K562 (cell line): ENCODE measurements at regions not wholly inside any gene's neighbourhood (a gene's known extent, or its start where the extent isn't known, plus 50 kb on each side); places are given as distances from the start of the nearest gene placed in this dataset.

Experiments used
- ATAC-seq: fragments of 200-7000 bp; cut with Tn5 transposase; 3 replicates; pipeline ENCODE4 v1.9.1; 2020; ENCODE audit warnings: moderate library complexity
- BruUV-seq: library from RNA; stranded (reverse); fragments of 400-500 nt; replicated peaks from 2 replicates; lab custom pipeline; 2021; lab: Mats Ljungman, UMichigan
- CTCF ChIA-PET: fragments of 300-600 bp; formaldehyde crosslinking; extraction: SDS; loops from one replicate; lab custom pipeline; 2021; ENCODE audit warnings: low intra/inter-chr PET ratio; lab: Yijun Ruan, JAX
- POLR2A ChIA-PET: fragments of 300-600, 350-650 bp; sonication (Branson Sonifier 250); formaldehyde crosslinking; extraction: SDS; loops from one replicate; lab custom pipeline; 2021; ENCODE audit warnings: antibody characterized with exemption, inconsistent platforms; lab: Yijun Ruan, JAX
- DNase-seq, 4 experiments: peaks; one replicate each; pipeline versions ENCODE4 v3.0.0 to v3.0.0-alpha.2; 2011 to 2018; ENCODE audit warnings: low spot score in 3 of 4, mixed read lengths in 3 of 4; ENCODE audit errors: extremely low read depth in 1 of 4
- FAIRE-seq: peaks from 2 replicates; lab custom pipeline; 2011; peaks lifted over from hg19 to GRCh38; lab: Jason Lieb, UNC
- H2AFZ ChIP-seq: 2 replicates; pipeline ENCODE4 v1.6.0; 2011; ENCODE audit warnings: low read depth, low read length, control low read depth, inconsistent platforms
- H3K27ac ChIP-seq: fragments of 200-600 bp; 3 replicates; pipeline ENCODE4 v1.8.0; 2011; ENCODE audit warnings: low read depth, mild to moderate bottlenecking, control low read depth, inconsistent platforms, low read length, moderate library complexity, mixed read lengths; ENCODE audit errors: extremely low read depth
- H3K27me3 ChIP-seq, 2 experiments: fragments of 300-600 bp in 1 of 2; 2 replicates in 1 of 2; 3 replicates in 1 of 2; pipeline versions ENCODE4 v1.6.0 to v1.8.0; 2011; ENCODE audit warnings: inconsistent platforms in 2 of 2, low read length in 2 of 2, mild to moderate bottlenecking in 1 of 2, mixed read lengths in 1 of 2, moderate library complexity in 1 of 2; ENCODE audit not compliant: control insufficient read depth in 2 of 2, insufficient read depth in 2 of 2
- H3K36me3 ChIP-seq: fragments of 300-600 bp; 3 replicates; pipeline ENCODE4 v1.8.0; 2011; ENCODE audit warnings: mild to moderate bottlenecking, low read length, inconsistent platforms; ENCODE audit not compliant: control insufficient read depth, insufficient read depth
- H3K4me1 ChIP-seq, 2 experiments: fragments of 200-600 bp in 1 of 2; replicated peaks in 1 of 2; 2 replicates in 1 of 2; 3 replicates in 1 of 2; pipeline versions ENCODE4 v1.5.1 to v1.8.0; 2011; ENCODE audit warnings: inconsistent platforms in 2 of 2, low read length in 2 of 2, mild to moderate bottlenecking in 1 of 2, mixed read lengths in 1 of 2, moderate library complexity in 1 of 2; ENCODE audit not compliant: control insufficient read depth in 2 of 2, insufficient read depth in 2 of 2
- H3K4me2 ChIP-seq: 2 replicates; pipeline ENCODE4 v1.6.1; 2011; ENCODE audit warnings: low read length, control low read depth, inconsistent platforms, mixed read lengths; ENCODE audit not compliant: insufficient read depth
- H3K4me3 ChIP-seq: fragments of 200-600 bp; sonication (generic), shearing (Covaris generic); 2 replicates; pipeline ENCODE4 v1.5.1; 2016; ENCODE audit warnings: control low read depth, inconsistent platforms
- H3K79me2 ChIP-seq: fragments of 200-600 bp; 3 replicates; pipeline ENCODE4 v1.8.0; 2011; ENCODE audit warnings: low read length, inconsistent platforms; ENCODE audit not compliant: control insufficient read depth, insufficient read depth
- H3K9ac ChIP-seq, 2 experiments: 2 replicates each; pipeline versions ENCODE4 v1.6.0 to v1.6.1; 2011; ENCODE audit warnings: low read depth in 2 of 2, low read length in 2 of 2, control low read depth in 1 of 2, inconsistent platforms in 1 of 2, mild to moderate bottlenecking in 1 of 2, mixed read lengths in 1 of 2; ENCODE audit not compliant: insufficient read depth in 1 of 2
- H3K9me1 ChIP-seq: one replicate; pipeline ENCODE4 v1.6.0; 2011; ENCODE audit warnings: inconsistent platforms, mild to moderate bottlenecking, low read length, moderate library complexity; ENCODE audit not compliant: control insufficient read depth, insufficient read depth
- H3K9me3 ChIP-seq: replicated peaks from 2 replicates; pipeline ENCODE4 v1.5.1; 2011; ENCODE audit warnings: low read depth, low read length, inconsistent platforms; ENCODE audit not compliant: control insufficient read depth, insufficient read depth
- H4K20me1 ChIP-seq: replicated peaks from 2 replicates; pipeline ENCODE4 v1.6.1; 2011; ENCODE audit warnings: low read length, inconsistent platforms, mixed read lengths; ENCODE audit not compliant: control insufficient read depth, insufficient read depth
- ASH1L ChIP-seq: fragments of 450-650 bp; IDR thresholded peaks from 2 replicates; pipeline ENCODE4 v1.6.1; 2018; ENCODE audit warnings: borderline replicate concordance, mild to moderate bottlenecking, low read depth; ENCODE audit not compliant: partially characterized antibody
- DLX4 ChIP-seq: fragments of 250-450 bp; sonication (Bioruptor Pico); IDR thresholded peaks from 2 replicates; pipeline ENCODE4 v1.6.1; 2021; ENCODE audit warnings: mild to moderate bottlenecking
- E2F8 ChIP-seq: fragments of 450-650 bp; IDR thresholded peaks from 2 replicates; pipeline ENCODE4 v1.7.1; 2018; ENCODE audit warnings: mild to moderate bottlenecking, low read depth; ENCODE audit not compliant: partially characterized antibody
- GTF3C2 ChIP-seq: IDR thresholded peaks from 3 replicates; pipeline ENCODE4 v1.6.1; 2011; ENCODE audit warnings: borderline replicate concordance, mild to moderate bottlenecking, moderate library complexity; ENCODE audit not compliant: insufficient read length; ENCODE audit errors: extremely low read depth
- HDAC8 ChIP-seq: fragments of 450-650 bp; IDR thresholded peaks from 2 replicates; pipeline ENCODE4 v1.6.1; 2016; ENCODE audit warnings: mild to moderate bottlenecking, missing genetic modification characterization, moderate library complexity, missing compliant biosample characterization
- MYBL2 ChIP-seq, 2 experiments: fragments of 450-650 bp in 1 of 2; sonication (generic) in 1 of 2; formaldehyde crosslinking in 1 of 2; IDR thresholded peaks; 2 replicates each; pipeline versions ENCODE4 v1.6.1 to v1.8.1; 2017 to 2022; ENCODE audit warnings: borderline replicate concordance in 1 of 2, inconsistent platforms in 1 of 2, low read depth in 1 of 2, mild to moderate bottlenecking in 1 of 2, missing genetic modification reagents in 1 of 2, moderate library complexity in 1 of 2
- POLR3A ChIP-seq: IDR thresholded peaks from 2 replicates; pipeline ENCODE4 v1.6.1; 2011; ENCODE audit warnings: borderline replicate concordance, mild to moderate bottlenecking, moderate library complexity; ENCODE audit not compliant: insufficient read length, insufficient read depth; ENCODE audit errors: extremely low read depth
- SMARCB1 ChIP-seq: IDR thresholded peaks from 2 replicates; pipeline ENCODE4 v1.6.1; 2011; ENCODE audit warnings: improper control_type of control experiment, low read depth; ENCODE audit not compliant: insufficient read length
- TAF9B ChIP-seq: fragments of 450-650 bp; IDR thresholded peaks from 2 replicates; pipeline ENCODE4 v1.6.1; 2018; ENCODE audit warnings: mild to moderate bottlenecking; ENCODE audit not compliant: partially characterized antibody
- ZFP1 ChIP-seq: fragments of 450-650 bp; formaldehyde crosslinking; IDR thresholded peaks from 2 replicates; pipeline ENCODE4 v1.4.0; 2020; ENCODE audit warnings: mild to moderate bottlenecking, mixed read lengths
- ZNF174 ChIP-seq: fragments of 250-450 bp; sonication (Bioruptor Pico); IDR thresholded peaks from 2 replicates; pipeline ENCODE4 v1.4.0; 2020; ENCODE audit warnings: mild to moderate bottlenecking
- WGBS: fragments of 100-300 bp; shearing (Covaris generic); methylation state at CpG from one replicate; pipeline ENCODE4 v1.1.6; 2016; ENCODE audit warnings: low coverage, mixed read lengths; ENCODE audit not compliant: insufficient coverage; ENCODE audit errors: missing lambda C conversion rate; 5-methylcytosine and 5-hydroxymethylcytosine counted together
- in situ Hi-C: fragments of 300-500 bp; cut with MboI; formaldehyde crosslinking; loops from 4 replicates; pipeline ENCODE4 v1.15.0; 2018; ENCODE audit warnings: inconsistent platforms, mixed read lengths
- intact Hi-C: fragments of 100-400 bp; cut with micrococcal nuclease; formaldehyde crosslinking; loops from 2 replicates; pipeline ENCODE4 v1.14.2; 2022
- TF ChIP-seq, protein P1 (sequence below): sonication (generic); formaldehyde crosslinking; IDR thresholded peaks from 2 replicates; pipeline ENCODE4 v1.8.0; 2023; ENCODE audit warnings: mild to moderate bottlenecking, missing genetic modification reagents

GRCh38 chr2:34892256-34892655, 1293.2 kb upstream of the FAM98A start (continued):
- TF ChIP-seq SMARCB1, result no peak
- no peak for TF ChIP-seq TAF9B
- TF ChIP-seq ZNF174, result no peak
- TF ChIP-seq DLX4 (CRISPR knock-in tag), result no peak

- FAIRE-seq, result no peak
- TF ChIP-seq HDAC8 (tag) (no peak), ZFP1 (CRISPR knock-in tag) (no peak), E2F8 (no peak), GTF3C2 (no peak), ASH1L (no peak), MYBL2 (IDR thresholded peaks at IDR 0.05; ENCODE audit: low read depth) (no peak), MYBL2 (CRISPR knock-in tag; IDR thresholded peaks at IDR 0.05; ENCODE audit: borderline replicate concordance) (no peak), POLR3A (no peak)
- TF ChIP-seq, protein P1, sequence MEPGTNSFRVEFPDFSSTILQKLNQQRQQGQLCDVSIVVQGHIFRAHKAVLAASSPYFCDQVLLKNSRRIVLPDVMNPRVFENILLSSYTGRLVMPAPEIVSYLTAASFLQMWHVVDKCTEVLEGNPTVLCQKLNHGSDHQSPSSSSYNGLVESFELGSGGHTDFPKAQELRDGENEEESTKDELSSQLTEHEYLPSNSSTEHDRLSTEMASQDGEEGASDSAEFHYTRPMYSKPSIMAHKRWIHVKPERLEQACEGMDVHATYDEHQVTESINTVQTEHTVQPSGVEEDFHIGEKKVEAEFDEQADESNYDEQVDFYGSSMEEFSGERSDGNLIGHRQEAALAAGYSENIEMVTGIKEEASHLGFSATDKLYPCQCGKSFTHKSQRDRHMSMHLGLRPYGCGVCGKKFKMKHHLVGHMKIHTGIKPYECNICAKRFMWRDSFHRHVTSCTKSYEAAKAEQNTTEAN (CRISPR knock-in tag), result no peak
Observed at GRCh38 chr2:34875091-34875745, 1276.1 kb upstream of the FAM98A start.

More at GRCh38 chr2:34875091-34875745, 1276.1 kb upstream of the FAM98A start:
- H3K27ac ChIP-seq, result no peak overlapping the region
- no peaks in the 10 kb centered on the region for H3K4me1 ChIP-seq
- no peak for ATAC-seq
- intact Hi-C loops (no loop called here), in situ Hi-C loops (no loop called here)
- H3K9ac ChIP-seq, result no peak overlapping the region
- no peaks in the 10 kb centered on the region for H3K9me3 ChIP-seq
- H3K4me2 ChIP-seq, result no peak overlapping the region
- POLR2A ChIA-PET, result no interaction called here
- WGBS, result 0% methylated on average over 4 of the region's 4 CpGs
- no peaks in the 10 kb centered on the region for H3K36me3 ChIP-seq
- no peaks in the 10 kb centered on the region for H3K79me2 ChIP-seq
- CTCF ChIA-PET, result no interaction called here
- no peaks in the 10 kb centered on the region for H3K27me3 ChIP-seq
- H4K20me1 ChIP-seq, result no peaks in the 10 kb centered on the region
- no peaks in the 10 kb centered on the region for H3K9me1 ChIP-seq
- H3K4me3 ChIP-seq, result no peak overlapping the region
- H2AFZ ChIP-seq, result no peak overlapping the region
- no TSS peak for BruUV-seq
- DNase-seq, result no peak
